Colon (tissue), 2 donors: ENCODE measurements at regions not wholly inside any gene's neighbourhood (a gene's known extent, or its start where the extent isn't known, plus 50 kb on each side); places are given as distances from the start of the nearest gene placed in this dataset.
"Not testable (repeated sequence)": the region's sequence is repeated elsewhere in the genome, so short reads cannot be mapped to it uniquely, and the experiment has no call there.

Experiments
- FAIRE-seq: peaks from 2 replicates; lab custom pipeline; 2012; peaks lifted over from hg19 to GRCh38; lab: Jason Lieb, UNC
- donor health status: control.
- donor health status: control.

DNA sequence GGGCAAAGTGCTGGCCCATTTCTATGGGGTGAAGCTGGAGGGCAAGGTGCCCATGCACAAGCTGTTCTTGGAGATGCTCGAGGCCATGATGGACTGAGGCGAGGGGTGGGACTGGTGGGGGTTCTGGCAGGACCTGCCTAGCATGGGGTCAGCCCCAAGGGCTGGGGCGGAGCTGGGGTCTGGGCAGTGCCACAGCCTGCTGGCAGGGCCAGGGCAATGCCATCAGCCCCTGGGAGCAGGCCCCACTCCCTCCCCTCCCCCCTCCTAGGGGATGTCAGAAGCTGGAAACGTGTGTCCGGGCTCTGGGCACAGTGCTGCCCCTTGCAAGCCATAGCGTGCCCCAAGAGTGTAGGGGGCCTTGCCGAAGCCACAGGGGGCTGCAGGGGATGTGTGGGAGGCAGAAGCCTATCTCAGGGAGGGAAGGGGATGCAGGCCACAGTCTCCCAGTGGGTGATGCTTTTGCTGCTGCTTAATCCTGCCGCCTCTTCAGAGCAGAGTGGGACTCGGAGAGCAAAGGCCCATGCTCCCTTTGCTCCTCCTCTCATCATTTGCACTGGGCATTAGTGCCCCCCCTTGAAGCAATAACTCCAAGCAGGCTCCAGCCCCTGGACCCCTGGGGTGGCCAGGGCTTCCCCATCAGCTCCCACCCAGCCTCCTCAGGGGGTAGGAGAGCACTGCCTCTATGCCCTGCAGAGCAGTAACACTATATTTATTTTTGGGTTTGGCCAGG lies 85.2 kb downstream of the MRPL57 start:
- not testable (repeated sequence) for FAIRE-seq

GRCh38 chr13:21263909-21264308 lies 87.5 kb downstream of the MRPL57 start:
- not testable (repeated sequence) for FAIRE-seq

- FAIRE-seq, result peak; percentile 98
Observed at GRCh38 chr13:21268485-21268884, 92.0 kb downstream of the MRPL57 start.

DNA sequence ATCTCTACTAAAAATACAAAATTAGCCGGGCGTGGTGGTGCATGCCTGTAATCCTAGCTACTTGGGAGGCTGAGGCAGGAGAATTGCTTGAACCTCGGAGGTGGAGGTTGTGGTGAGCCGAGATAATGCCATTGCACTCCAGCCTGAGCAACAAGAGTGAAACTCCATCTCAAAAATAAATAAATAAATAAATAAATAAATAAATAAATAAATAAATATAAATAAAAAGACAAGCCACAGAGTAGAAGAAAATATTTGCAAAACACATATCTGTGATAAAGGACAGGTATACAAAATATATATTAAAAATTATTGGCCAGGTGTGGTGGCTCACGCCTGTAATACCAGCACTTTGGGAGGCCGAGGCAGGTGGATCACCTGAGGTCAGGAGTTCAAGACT lies 96.0 kb downstream of the MRPL57 start:
- FAIRE-seq, result not testable (repeated sequence)

DNA sequence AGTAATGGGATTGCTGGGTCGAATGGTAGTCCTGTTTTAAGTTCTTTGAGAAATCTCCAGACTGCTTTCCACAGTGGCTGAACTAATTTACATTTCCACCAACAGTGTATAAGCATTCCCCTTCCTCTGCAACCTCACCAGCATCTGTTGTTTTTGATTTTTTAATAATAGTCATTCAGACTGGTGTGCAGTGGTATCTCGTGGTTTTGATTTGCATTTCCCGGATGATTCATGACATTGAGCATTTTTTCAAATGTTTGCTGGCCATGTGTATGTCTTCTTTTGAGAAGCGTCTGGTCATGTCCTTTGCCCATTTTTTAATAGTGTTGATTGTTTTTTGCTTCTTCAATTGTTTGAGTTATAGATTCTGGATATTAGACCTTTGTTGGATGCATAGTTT lies 98.0 kb downstream of the MRPL57 start:
- FAIRE-seq, result not testable (repeated sequence)

DNA sequence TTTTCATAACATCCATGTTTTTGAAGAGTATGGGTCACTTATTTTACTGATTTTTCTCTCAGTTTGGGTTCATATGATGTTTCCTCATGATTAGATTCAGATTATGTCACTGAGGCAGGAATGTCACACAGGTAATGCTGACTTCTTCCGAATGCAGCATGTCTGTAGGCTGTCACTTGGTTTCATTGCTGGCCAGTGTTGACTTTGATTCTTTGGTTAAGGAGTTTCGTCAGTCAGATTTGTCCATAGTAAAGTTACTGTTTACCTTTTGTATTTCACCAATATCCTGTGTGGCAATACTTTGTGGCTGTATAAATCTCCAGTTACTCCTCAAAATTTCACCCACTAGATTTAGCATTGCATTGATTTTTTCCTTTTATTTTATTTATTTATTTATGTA lies 105.6 kb downstream of the MRPL57 start:
- FAIRE-seq, result no peak

- no peak for FAIRE-seq
Observed at GRCh38 chr13:21287331-21287907, 111.0 kb downstream of the MRPL57 start.

DNA sequence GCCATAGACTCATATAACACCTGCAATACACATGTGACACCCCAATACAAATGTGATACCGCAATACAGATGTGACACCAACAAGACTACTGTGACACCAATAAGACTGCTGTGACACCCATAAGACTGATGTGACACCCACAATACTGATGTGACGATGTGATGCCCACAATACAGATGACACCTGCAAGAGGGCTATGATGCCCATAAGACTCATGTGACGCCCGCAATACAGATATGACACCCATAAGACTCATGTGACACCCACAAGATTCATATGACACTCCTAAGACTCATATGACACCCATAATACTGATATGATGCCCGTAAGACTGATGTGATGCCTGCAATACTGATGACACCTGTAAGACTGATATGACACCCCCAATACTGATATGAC lies 113.0 kb downstream of the MRPL57 start:
- no peak for FAIRE-seq

GRCh38 chr13:21290442-21291002 lies 114.1 kb downstream of the MRPL57 start:
- not testable (repeated sequence) for FAIRE-seq

DNA sequence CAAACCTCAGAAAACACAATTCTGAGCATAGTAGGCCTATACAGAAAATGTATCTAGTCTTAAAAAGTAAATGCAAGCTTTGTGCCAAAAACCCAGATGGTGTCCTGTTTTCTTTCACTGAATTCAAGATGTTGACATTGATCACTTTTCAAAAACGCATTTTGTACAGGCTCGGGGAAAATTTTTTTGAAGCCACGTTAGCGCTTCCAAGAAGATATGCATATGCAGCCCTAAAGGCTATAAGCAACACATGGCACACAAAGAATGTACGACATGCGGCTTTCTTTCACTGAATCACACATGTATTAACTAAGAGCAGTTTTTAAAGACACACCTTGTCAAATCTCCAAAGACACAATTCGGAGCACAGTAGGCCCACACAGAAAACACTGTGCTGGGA lies 115.4 kb downstream of the MRPL57 start:
- FAIRE-seq, result no peak

DNA sequence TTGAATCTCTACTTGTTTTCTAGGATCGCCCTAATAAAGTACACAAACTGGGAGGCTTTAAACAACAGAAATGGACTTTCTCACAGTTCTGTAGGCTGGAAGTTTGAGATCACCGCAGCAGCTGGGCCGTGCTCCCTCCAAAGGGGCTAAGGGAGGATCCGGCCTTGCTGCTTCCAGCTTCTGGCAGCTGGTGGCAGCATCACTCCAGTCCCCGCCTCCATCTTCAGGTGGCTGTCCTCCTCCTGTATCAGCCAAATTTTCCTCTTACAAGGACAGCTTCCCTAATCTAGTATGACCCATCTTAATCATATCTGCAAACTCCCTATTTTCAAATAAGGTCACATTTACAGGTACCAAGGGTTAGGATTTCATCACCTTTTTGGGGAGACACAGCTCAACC lies 120.5 kb downstream of the MRPL57 start:
- FAIRE-seq, result not testable (repeated sequence)

DNA sequence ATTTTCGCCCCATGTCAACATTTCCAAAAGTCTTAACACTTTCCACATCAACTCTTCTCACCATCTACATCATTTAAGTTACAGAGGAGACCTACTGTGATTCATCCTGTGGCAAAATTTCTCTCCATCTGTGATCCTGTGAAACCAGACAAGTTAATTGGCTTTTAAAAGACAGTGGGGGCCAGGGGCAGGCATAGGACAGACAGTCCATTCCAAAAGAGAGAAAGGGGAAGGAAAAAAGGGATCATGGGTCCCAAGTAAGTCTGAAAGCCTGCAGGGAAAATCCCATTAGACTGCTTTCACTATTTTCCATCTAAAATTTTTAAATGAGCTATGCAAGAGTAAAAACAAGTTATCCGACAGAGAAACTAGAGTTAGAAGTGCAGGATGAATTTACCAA lies 121.0 kb downstream of the MRPL57 start:
- no peak for FAIRE-seq

- FAIRE-seq, result no peak
Observed at GRCh38 chr13:21297914-21298831, 121.7 kb downstream of the MRPL57 start.

DNA sequence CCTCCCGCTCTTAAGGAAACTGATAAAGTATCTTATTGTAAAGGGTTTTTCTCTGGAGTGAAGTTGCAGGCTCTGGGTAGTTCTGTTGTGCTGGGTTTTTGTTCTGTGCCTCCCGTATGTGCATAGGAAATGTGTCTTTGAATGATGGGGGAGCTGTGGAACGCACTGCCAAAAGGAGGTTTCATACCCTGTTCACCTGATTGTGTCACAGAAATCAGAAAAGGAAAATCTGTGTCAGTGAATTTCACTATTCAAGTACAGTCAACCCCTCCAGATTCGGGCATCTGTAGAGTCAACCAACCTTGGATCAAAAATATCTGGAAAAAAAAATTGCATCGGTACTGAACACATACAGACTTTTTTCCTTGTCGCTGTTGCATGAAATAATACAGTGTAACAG lies 127.8 kb downstream of the MRPL57 start:
- FAIRE-seq, result no peak

- FAIRE-seq, result not testable (repeated sequence)
Observed at GRCh38 chr13:21306300-21307073, 130.0 kb downstream of the MRPL57 start.

GRCh38 chr13:21307158-21307557 lies 130.7 kb downstream of the MRPL57 start:
- not testable (repeated sequence) for FAIRE-seq

- FAIRE-seq, result no peak
Observed at GRCh38 chr13:21308906-21309305, 132.4 kb downstream of the MRPL57 start.

GRCh38 chr13:21309542-21310172 lies 133.2 kb downstream of the MRPL57 start:
- FAIRE-seq, result no peak

DNA sequence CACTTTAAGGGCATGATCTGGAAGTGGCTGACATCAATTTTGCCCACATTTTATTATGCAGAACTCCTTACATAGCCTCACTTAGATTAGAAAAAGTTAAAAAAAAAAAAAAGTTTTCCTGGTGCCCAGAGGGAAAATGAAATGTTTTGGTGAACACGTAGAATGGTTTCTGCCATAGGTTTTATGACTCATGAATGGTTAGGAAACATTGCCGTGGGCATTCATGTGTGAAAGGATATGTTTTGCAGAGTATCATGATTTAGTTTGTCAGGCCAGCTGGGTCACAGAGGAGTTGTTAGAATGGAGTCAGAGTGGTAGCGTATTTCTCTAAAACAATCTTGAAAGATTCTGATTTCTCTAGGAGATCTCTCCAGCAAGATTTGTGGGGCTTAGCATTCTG lies 133.8 kb downstream of the MRPL57 start:
- no peak for FAIRE-seq

DNA sequence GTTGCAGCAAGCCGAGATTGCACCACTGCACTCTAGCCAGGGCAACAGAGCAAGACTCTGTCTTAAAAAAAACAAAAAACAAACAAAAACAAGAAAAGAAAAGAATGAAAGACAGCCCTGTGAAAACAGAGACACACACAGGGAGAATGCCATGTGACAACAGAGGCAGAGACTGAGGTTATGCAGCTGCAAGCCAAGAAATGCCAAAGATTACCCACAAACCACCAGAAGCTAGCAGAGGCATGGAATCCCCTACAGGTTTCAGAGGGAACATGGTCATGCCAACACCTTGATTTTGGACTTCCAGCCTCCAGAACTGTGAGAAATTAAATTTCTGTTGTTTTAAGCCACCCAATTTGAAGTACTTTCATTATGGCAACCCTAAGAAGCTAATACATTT lies 138.5 kb downstream of the MRPL57 start:
- not testable (repeated sequence) for FAIRE-seq

GRCh38 chr13:21316376-21316775 lies 139.9 kb downstream of the MRPL57 start:
- FAIRE-seq, result no peak
